ENCODE measurements at regions not wholly inside any gene's neighbourhood (a gene's known extent, or its start where the extent isn't known, plus 50 kb on each side); places are given as distances from the start of the nearest gene placed in this dataset.
"Not testable (repeated sequence)": the region's sequence is repeated elsewhere in the genome, so short reads cannot be mapped to it uniquely, and the experiment has no call there.

DNA sequence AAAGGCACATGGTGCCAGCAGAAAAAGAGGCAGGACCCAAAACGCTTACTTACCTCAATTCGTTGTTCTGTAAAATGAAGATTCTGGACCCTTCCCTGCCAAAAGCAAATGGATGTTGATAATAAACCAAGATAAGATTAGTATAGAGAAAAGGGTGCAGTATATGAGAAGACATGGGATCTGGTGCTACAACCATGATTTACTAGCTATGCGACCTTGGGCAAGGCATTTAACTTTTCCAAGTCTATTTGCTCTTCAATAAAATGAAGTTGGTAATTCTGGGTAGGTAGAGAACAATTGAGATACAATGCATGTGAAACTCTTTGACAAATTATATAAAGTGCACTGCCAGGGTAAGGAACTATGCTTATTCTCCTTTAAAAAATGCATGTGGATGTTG lies 185.0 kb upstream of the IRF2BP2 start:
- H3K27ac Mint-ChIP-seq, H3K4me1 Mint-ChIP-seq, H3K4me3 Mint-ChIP-seq: not testable (repeated sequence)

DNA sequence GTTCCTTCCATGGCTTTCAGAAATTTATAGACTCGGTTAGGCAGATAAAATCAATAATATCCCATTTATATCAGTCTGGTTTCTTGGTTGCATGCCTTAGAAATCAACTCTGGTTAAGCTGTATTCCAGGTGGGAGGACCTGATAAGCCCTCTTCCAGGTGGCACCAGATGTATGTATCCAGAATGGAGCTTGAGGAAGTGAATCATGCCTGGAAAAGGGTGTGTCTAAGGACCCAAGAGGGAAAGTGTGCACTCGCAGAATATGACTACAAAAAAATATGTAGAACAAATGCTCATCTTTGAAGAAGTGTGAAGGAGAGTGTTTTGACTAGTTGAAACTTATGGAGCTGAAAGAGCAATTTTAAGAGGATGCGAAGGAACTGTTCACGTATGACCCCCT lies 184.5 kb upstream of the IRF2BP2 start:
- DNase-seq; H3K36me3 ChIP-seq (ENCODE audit: insufficient read depth, low read length); H3K4me3 ChIP-seq (ENCODE audit: low read length); H3K27me3 ChIP-seq (ENCODE audit: insufficient read depth, low read length, poor library complexity, severe bottlenecking); CTCF ChIA-PET; H3K4me3 Mint-ChIP-seq; H3K4me1 Mint-ChIP-seq; H3K4me1 ChIP-seq (ENCODE audit: insufficient read depth, low read length); H3K36me3 Mint-ChIP-seq; H3K27ac Mint-ChIP-seq; H3K27me3 Mint-ChIP-seq; H3K9me3 Mint-ChIP-seq; H3K9me3 ChIP-seq (ENCODE audit: low read length); POLR2A ChIA-PET; H3K27ac ChIP-seq (ENCODE audit: low read depth, low read length): not testable (repeated sequence)

More for the DNA sequence above, 185.0 kb upstream of the IRF2BP2 start:
- H3K36me3 ChIP-seq (ENCODE audit: insufficient read depth, low read length); CTCF ChIA-PET; H3K4me1 ChIP-seq (ENCODE audit: insufficient read depth, low read length); H3K4me3 ChIP-seq (ENCODE audit: low read length); H3K27me3 ChIP-seq (ENCODE audit: insufficient read depth, low read length, poor library complexity, severe bottlenecking); POLR2A ChIA-PET; H3K27ac ChIP-seq (ENCODE audit: low read depth, low read length); H3K36me3 Mint-ChIP-seq; H3K9me3 ChIP-seq (ENCODE audit: low read length); H3K9me3 Mint-ChIP-seq; DNase-seq; H3K27me3 Mint-ChIP-seq: not testable (repeated sequence)

GRCh38 chr1:234793924-234794323 lies 183.9 kb upstream of the IRF2BP2 start:
- H3K4me3 ChIP-seq (ENCODE audit: low read length); H3K27ac ChIP-seq (ENCODE audit: low read depth, low read length); H3K9me3 ChIP-seq (ENCODE audit: low read length); H3K27me3 ChIP-seq (ENCODE audit: insufficient read depth, low read length, poor library complexity, severe bottlenecking); H3K27ac Mint-ChIP-seq; H3K4me1 ChIP-seq (ENCODE audit: insufficient read depth, low read length); POLR2A ChIA-PET; H3K4me1 Mint-ChIP-seq; H3K9me3 Mint-ChIP-seq; CTCF ChIA-PET; H3K36me3 ChIP-seq (ENCODE audit: insufficient read depth, low read length); H3K4me3 Mint-ChIP-seq; H3K27me3 Mint-ChIP-seq; DNase-seq; H3K36me3 Mint-ChIP-seq: not testable (repeated sequence)

DNA sequence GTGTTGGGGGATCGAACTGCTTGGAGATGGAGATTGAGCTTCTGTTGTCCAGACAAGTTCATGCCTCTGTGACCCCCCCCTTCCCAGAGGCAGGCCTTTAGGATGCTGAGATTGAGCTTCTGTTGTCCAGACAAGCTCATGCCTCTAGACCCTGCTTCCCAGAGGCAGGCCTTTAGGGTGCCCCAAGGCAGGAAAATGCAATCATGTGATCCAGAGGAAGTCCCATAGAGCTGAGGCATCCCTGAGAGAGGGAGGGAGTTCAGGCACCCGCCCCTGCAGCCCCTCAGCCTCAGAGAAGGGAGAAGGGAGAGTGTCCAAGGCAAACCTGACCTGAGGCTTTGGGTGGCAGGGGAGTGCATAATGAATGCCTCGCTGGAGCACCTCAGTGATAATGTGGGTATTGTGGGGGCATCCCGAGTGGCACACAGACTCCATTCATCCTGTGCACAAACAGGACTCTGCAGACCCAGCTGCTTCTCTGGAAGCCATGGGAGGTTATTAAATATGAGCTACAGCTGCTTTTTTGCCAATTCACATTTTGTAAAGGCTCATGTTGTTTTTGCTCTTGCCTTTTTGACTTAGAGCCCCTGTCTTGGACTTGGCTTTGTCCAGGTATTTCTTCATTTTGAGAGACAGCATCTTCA lies 182.4 kb upstream of the IRF2BP2 start:
- POLR2A ChIA-PET; H3K27me3 ChIP-seq (ENCODE audit: insufficient read depth, low read length, poor library complexity, severe bottlenecking); CTCF ChIA-PET; H3K36me3 ChIP-seq (ENCODE audit: insufficient read depth, low read length); H3K9me3 Mint-ChIP-seq; H3K9me3 ChIP-seq (ENCODE audit: low read length); DNase-seq; H3K27me3 Mint-ChIP-seq; H3K27ac ChIP-seq (ENCODE audit: low read depth, low read length); H3K4me1 Mint-ChIP-seq; H3K4me3 ChIP-seq (ENCODE audit: low read length); H3K4me3 Mint-ChIP-seq; H3K36me3 Mint-ChIP-seq; H3K4me1 ChIP-seq (ENCODE audit: insufficient read depth, low read length); H3K27ac Mint-ChIP-seq: not testable (repeated sequence)

DNA sequence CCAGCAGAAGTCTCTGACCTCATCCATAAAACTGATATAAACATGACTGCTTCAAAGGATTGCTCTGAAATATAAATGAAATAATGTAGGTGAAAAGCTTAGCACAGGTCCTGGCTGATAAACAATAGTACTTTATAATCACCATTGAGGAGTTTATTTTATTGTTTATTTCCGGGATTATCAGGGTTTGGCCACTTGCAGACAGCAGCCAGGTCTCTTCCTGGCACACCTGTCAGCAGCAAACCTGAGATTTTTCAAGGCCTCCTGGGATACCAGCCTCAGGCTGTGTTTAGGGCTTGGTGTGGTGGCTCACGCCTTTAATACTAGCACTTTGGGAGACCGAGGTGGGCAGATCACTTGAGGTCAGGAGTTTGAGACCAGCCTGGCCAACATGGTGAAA lies 181.6 kb upstream of the IRF2BP2 start:
- POLR2A ChIA-PET; H3K4me3 Mint-ChIP-seq; H3K9me3 ChIP-seq (ENCODE audit: low read length); DNase-seq; H3K4me1 ChIP-seq (ENCODE audit: insufficient read depth, low read length); H3K27me3 ChIP-seq (ENCODE audit: insufficient read depth, low read length, poor library complexity, severe bottlenecking); H3K36me3 ChIP-seq (ENCODE audit: insufficient read depth, low read length); CTCF ChIA-PET; H3K27ac Mint-ChIP-seq; H3K27me3 Mint-ChIP-seq; H3K27ac ChIP-seq (ENCODE audit: low read depth, low read length); H3K4me1 Mint-ChIP-seq; H3K36me3 Mint-ChIP-seq; H3K9me3 Mint-ChIP-seq; H3K4me3 ChIP-seq (ENCODE audit: low read length): not testable (repeated sequence)

GRCh38 chr1:234790333-234790732 lies 180.4 kb upstream of the IRF2BP2 start:
- H3K9me3 ChIP-seq (ENCODE audit: low read length); H3K4me3 Mint-ChIP-seq; H3K4me3 ChIP-seq (ENCODE audit: low read length); DNase-seq; H3K27me3 ChIP-seq (ENCODE audit: insufficient read depth, low read length, poor library complexity, severe bottlenecking); H3K4me1 Mint-ChIP-seq; H3K36me3 ChIP-seq (ENCODE audit: insufficient read depth, low read length); H3K36me3 Mint-ChIP-seq; H3K9me3 Mint-ChIP-seq; POLR2A ChIA-PET; H3K27ac ChIP-seq (ENCODE audit: low read depth, low read length); CTCF ChIA-PET; H3K27me3 Mint-ChIP-seq; H3K27ac Mint-ChIP-seq; H3K4me1 ChIP-seq (ENCODE audit: insufficient read depth, low read length): not testable (repeated sequence)

DNA sequence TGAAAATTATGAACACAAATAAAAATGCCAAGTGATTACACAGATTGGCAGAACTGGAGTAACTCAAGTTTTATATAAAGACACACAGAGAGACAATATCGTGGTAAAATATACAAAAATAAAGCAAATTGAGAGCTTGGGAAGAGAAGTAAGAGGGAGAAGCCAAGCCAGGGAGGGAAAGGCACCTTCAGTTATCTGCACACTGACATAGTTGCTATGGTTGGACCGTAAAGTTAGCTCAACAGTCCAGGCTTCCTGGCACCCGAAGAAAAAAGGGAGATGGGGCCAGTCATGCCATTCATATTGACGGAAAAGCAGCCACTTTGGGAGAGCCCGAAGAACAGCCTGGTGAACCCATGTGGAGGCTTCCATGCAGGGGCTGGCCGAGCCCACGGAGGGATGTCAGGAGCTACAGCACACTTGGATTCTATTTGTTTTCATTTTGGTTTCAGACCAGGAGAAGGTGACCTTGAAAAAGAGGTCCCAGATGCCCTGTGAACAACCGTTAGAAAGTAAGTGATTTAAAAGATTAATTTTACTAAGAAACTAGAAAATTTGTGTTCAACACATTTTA lies 177.1 kb upstream of the IRF2BP2 start:
- H3K27me3 ChIP-seq (ENCODE audit: insufficient read depth, low read length, poor library complexity, severe bottlenecking); H3K4me3 Mint-ChIP-seq; H3K36me3 ChIP-seq (ENCODE audit: insufficient read depth, low read length); H3K27ac ChIP-seq (ENCODE audit: low read depth, low read length); H3K4me1 Mint-ChIP-seq; CTCF ChIA-PET; H3K27ac Mint-ChIP-seq; H3K9me3 ChIP-seq (ENCODE audit: low read length); H3K4me1 ChIP-seq (ENCODE audit: insufficient read depth, low read length); DNase-seq; H3K27me3 Mint-ChIP-seq; POLR2A ChIA-PET; H3K36me3 Mint-ChIP-seq; H3K9me3 Mint-ChIP-seq; H3K4me3 ChIP-seq (ENCODE audit: low read length): not testable (repeated sequence)

DNA sequence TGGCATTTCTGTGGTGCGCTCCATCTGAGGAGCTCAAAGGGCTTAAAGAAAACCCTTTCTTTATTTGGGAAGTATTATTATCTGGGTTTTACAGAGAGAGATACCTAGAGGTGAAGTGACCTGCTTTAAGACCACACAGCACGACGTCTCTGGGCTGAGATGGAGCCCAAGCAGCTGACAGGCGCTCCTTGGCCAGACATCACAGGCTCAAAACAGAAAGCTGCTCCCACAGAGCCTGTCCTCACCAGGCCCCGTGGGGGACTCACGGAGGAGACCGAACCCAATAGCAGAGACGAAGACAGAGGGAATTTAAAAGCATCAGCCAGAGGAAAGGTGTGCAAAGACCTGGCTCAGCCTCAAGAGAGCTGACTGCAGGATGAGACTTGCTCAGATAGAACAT lies 175.9 kb upstream of the IRF2BP2 start:
- H3K4me3 ChIP-seq (ENCODE audit: low read length); H3K27me3 Mint-ChIP-seq; H3K4me1 Mint-ChIP-seq; POLR2A ChIA-PET; CTCF ChIA-PET; H3K4me1 ChIP-seq (ENCODE audit: insufficient read depth, low read length); H3K27me3 ChIP-seq (ENCODE audit: insufficient read depth, low read length, poor library complexity, severe bottlenecking); H3K27ac ChIP-seq (ENCODE audit: low read depth, low read length); H3K36me3 Mint-ChIP-seq; H3K9me3 Mint-ChIP-seq; H3K27ac Mint-ChIP-seq; DNase-seq; H3K36me3 ChIP-seq (ENCODE audit: insufficient read depth, low read length); H3K9me3 ChIP-seq (ENCODE audit: low read length); H3K4me3 Mint-ChIP-seq: not testable (repeated sequence)

GRCh38 chr1:234785471-234785919 lies 175.5 kb upstream of the IRF2BP2 start:
- H3K36me3 Mint-ChIP-seq; H3K27me3 Mint-ChIP-seq; H3K27ac ChIP-seq (ENCODE audit: low read depth, low read length); H3K4me3 ChIP-seq (ENCODE audit: low read length); H3K36me3 ChIP-seq (ENCODE audit: insufficient read depth, low read length); H3K4me1 ChIP-seq (ENCODE audit: insufficient read depth, low read length); H3K4me1 Mint-ChIP-seq; CTCF ChIA-PET; H3K4me3 Mint-ChIP-seq; DNase-seq; H3K27ac Mint-ChIP-seq; POLR2A ChIA-PET; H3K9me3 ChIP-seq (ENCODE audit: low read length); H3K9me3 Mint-ChIP-seq; H3K27me3 ChIP-seq (ENCODE audit: insufficient read depth, low read length, poor library complexity, severe bottlenecking): not testable (repeated sequence)

Data from CD8-positive, alpha-beta memory T cell (primary cell).